IMR-90 (cell line): ENCODE measurements at regions not wholly inside any gene's neighbourhood (a gene's known extent, or its start where the extent isn't known, plus 50 kb on each side); places are given as distances from the start of the nearest gene placed in this dataset.

Source experiments
- ATAC-seq: fragments of 200-7000 bp; cut with Tn5 transposase; 2 replicates; pipeline ENCODE4 v1.9.1; 2020; ENCODE audit warnings: low read depth, mild to moderate bottlenecking, moderate library complexity
- BruUV-seq: library from RNA; stranded (reverse); fragments of 400-500 nt; replicated peaks from 2 replicates; lab custom pipeline; 2021; lab: Mats Ljungman, UMichigan
- CTCF ChIA-PET: fragments of 300-600 bp; formaldehyde crosslinking; extraction: SDS; loops from one replicate; lab custom pipeline; 2021; ENCODE audit warnings: antibody characterized with exemption; lab: Yijun Ruan, JAX
- POLR2A ChIA-PET: fragments of 300-600 bp; sonication (Branson Sonifier 250); formaldehyde crosslinking; loops from one replicate; lab custom pipeline; 2022; ENCODE audit warnings: antibody characterized with exemption; ENCODE audit not compliant: unreplicated experiment; lab: Charles Lee
- DNase-seq: peaks from one replicate; pipeline ENCODE4 v3.0.0; 2013
- H2AFZ ChIP-seq: replicated peaks from 2 replicates; pipeline ENCODE3; 2013; ENCODE audit warnings: low read length, mild to moderate bottlenecking; ENCODE audit not compliant: poor library complexity
- H2AK5ac ChIP-seq: 2 replicates; pipeline ENCODE4 v1.6.1; 2013; ENCODE audit warnings: low read depth, low read length, inconsistent platforms
- H2AK9ac ChIP-seq: replicated peaks from 2 replicates; pipeline ENCODE3; 2013; ENCODE audit warnings: mild to moderate bottlenecking, low read depth, low read length, moderate library complexity; ENCODE audit not compliant: poor library complexity
- H2BK120ac ChIP-seq: 2 replicates; pipeline ENCODE4 v1.6.1; 2013; ENCODE audit warnings: low read depth, low read length, inconsistent platforms
- H2BK15ac ChIP-seq: 3 replicates; pipeline ENCODE4 v1.6.1; 2013; ENCODE audit warnings: low read depth, low read length, inconsistent platforms
- H2BK20ac ChIP-seq: 2 replicates; pipeline ENCODE4 v1.6.1; 2013; ENCODE audit warnings: low read depth, mild to moderate bottlenecking, inconsistent platforms, low read length, moderate library complexity
- H2BK5ac ChIP-seq: 2 replicates; pipeline ENCODE4 v1.6.1; 2013; ENCODE audit warnings: mild to moderate bottlenecking, low read depth, low read length, inconsistent platforms; ENCODE audit not compliant: poor library complexity, severe bottlenecking
- H3K14ac ChIP-seq: replicated peaks from 2 replicates; pipeline ENCODE4 v1.6.1; 2013; ENCODE audit warnings: low read depth, low read length, inconsistent platforms
- H3K18ac ChIP-seq: 2 replicates; pipeline ENCODE4 v1.6.1; 2013; ENCODE audit warnings: low read depth, low read length, control low read depth
- H3K23ac ChIP-seq: 2 replicates; pipeline ENCODE4 v1.6.1; 2013; ENCODE audit warnings: low read depth, low read length, inconsistent platforms
- H3K27ac ChIP-seq: 2 replicates; pipeline ENCODE4 v1.5.1; 2013; ENCODE audit warnings: mild to moderate bottlenecking, control low read depth, low read length; ENCODE audit not compliant: insufficient read depth
- H3K27me3 ChIP-seq: 2 replicates; pipeline ENCODE4 v1.6.1; 2013; ENCODE audit warnings: low read length; ENCODE audit not compliant: control insufficient read depth, insufficient read depth
- H3K36me3 ChIP-seq: 2 replicates; pipeline ENCODE4 v1.6.1; 2013; ENCODE audit warnings: low read length, mixed read lengths; ENCODE audit not compliant: control insufficient read depth, insufficient read depth
- H3K4ac ChIP-seq: 2 replicates; pipeline ENCODE4 v1.6.1; 2013; ENCODE audit warnings: low read depth, low read length, inconsistent platforms
- H3K4me1 ChIP-seq: 2 replicates; pipeline ENCODE4 v1.6.1; 2013; ENCODE audit warnings: low read length, mixed read lengths; ENCODE audit not compliant: control insufficient read depth, insufficient read depth
- H3K4me2 ChIP-seq: 2 replicates; pipeline ENCODE4 v1.6.1; 2013; ENCODE audit warnings: low read depth, mild to moderate bottlenecking, control low read depth, low read length, moderate library complexity
- H3K4me3 ChIP-seq: 2 replicates; pipeline ENCODE4 v1.5.1; 2013; ENCODE audit warnings: low read depth, mild to moderate bottlenecking, control low read depth, low read length, moderate library complexity; ENCODE audit not compliant: insufficient read depth
- H3K56ac ChIP-seq: 2 replicates; pipeline ENCODE4 v1.6.1; 2013; ENCODE audit warnings: low read length, inconsistent platforms; ENCODE audit not compliant: insufficient read depth; ENCODE audit errors: extremely low read depth
- H3K79me1 ChIP-seq, 2 experiments: 2 replicates each; pipeline ENCODE4 v1.6.1; 2013; ENCODE audit warnings: low read length in 2 of 2, inconsistent platforms in 1 of 2, low read depth in 1 of 2
- H3K9ac ChIP-seq: 2 replicates; pipeline ENCODE4 v1.6.1; 2013; ENCODE audit warnings: low read depth, low read length, control low read depth
- H3K9me1 ChIP-seq: 2 replicates; pipeline ENCODE4 v1.6.1; 2013; ENCODE audit warnings: low read length, inconsistent platforms; ENCODE audit not compliant: insufficient read depth
- H3K9me3 ChIP-seq: 2 replicates; pipeline ENCODE4 v1.6.1; 2013; ENCODE audit warnings: low read length; ENCODE audit not compliant: control insufficient read depth, insufficient read depth
- H4K20me1 ChIP-seq: 2 replicates; pipeline ENCODE4 v1.6.1; 2013; ENCODE audit warnings: low read length, inconsistent platforms; ENCODE audit not compliant: insufficient read depth
- H4K5ac ChIP-seq: 2 replicates; pipeline ENCODE4 v1.6.1; 2013; ENCODE audit warnings: mild to moderate bottlenecking, low read depth, low read length, control low read depth
- H4K8ac ChIP-seq, 2 experiments: 2 replicates each; pipeline ENCODE4 v1.6.1; 2013; ENCODE audit warnings: low read depth in 2 of 2, low read length in 2 of 2, control low read depth in 1 of 2, inconsistent platforms in 1 of 2
- H4K91ac ChIP-seq: 2 replicates; pipeline ENCODE4 v1.6.1; 2013; ENCODE audit warnings: low read depth, low read length, inconsistent platforms; ENCODE audit not compliant: insufficient read depth
- BHLHE40 ChIP-seq: fragments of 150-350 bp; IDR thresholded peaks from 2 replicates; pipeline ENCODE4 v1.6.1; 2016; ENCODE audit warnings: mild to moderate bottlenecking, low read depth, low read length
- CHD1 ChIP-seq: IDR thresholded peaks from 2 replicates; pipeline ENCODE4 v1.6.1; 2012; ENCODE audit warnings: low read depth, low read length, improper control_type of control experiment
- CTCF ChIP-seq: conservative IDR thresholded peaks from 2 replicates; pipeline ENCODE4 v1.5.1; 2012; ENCODE audit warnings: mild to moderate bottlenecking, low read depth, low read length, improper control_type of control experiment
- POLR2A ChIP-seq: IDR thresholded peaks from 2 replicates; pipeline ENCODE4 v1.6.1; 2012; ENCODE audit warnings: mild to moderate bottlenecking, low read depth, low read length
- RFX5 ChIP-seq: IDR thresholded peaks from 2 replicates; pipeline ENCODE4 v1.8.0; 2012; ENCODE audit warnings: low read depth, mild to moderate bottlenecking, low read length, moderate library complexity
- WGBS, 2 experiments: methylation state at CpG; one replicate each; pipeline versions ENCODE4 v1.1.5 to v1.1.7; 2013; ENCODE audit warnings: missing lambda C conversion rate in 2 of 2; ENCODE audit not compliant: insufficient read length in 1 of 2; ENCODE audit errors: extremely low coverage in 2 of 2; 5-methylcytosine and 5-hydroxymethylcytosine counted together
- dilution Hi-C: fragments of 300-500 bp; cut with HindIII; formaldehyde crosslinking; loops from one replicate; pipeline ENCODE4 v1.14.3; 2018; ENCODE audit warnings: low sequenced_read_pairs; ENCODE audit not compliant: unreplicated experiment
- in situ Hi-C: fragments of 300-500 bp; cut with MboI; formaldehyde crosslinking; loops from 3 replicates; pipeline ENCODE4 v1.14.3; 2019; ENCODE audit warnings: low sequenced_read_pairs, inconsistent platforms, mixed read lengths
- intact Hi-C: fragments of 100-400 bp; cut with micrococcal nuclease; formaldehyde crosslinking; loops from 2 replicates; pipeline ENCODE4 v1.10.0; 2022
- TF ChIP-seq, protein P1 (sequence below): fragments of 150-350 bp; IDR thresholded peaks from 2 replicates; pipeline ENCODE4 v1.6.1; 2016; ENCODE audit warnings: low read depth, mild to moderate bottlenecking, low read length, moderate library complexity, borderline replicate concordance
- TF ChIP-seq, protein P2 (sequence below): fragments of 150-350 bp; IDR thresholded peaks from 2 replicates; pipeline ENCODE4 v1.6.1; 2017; ENCODE audit warnings: mild to moderate bottlenecking, antibody characterized with exemption, low read length, low read depth

- Histone ChIP-seq H2BK20ac (no peak overlapping the region), H3K4me1 (peaks cover 3% of the 10 kb centered on the region; the same call in 1 of the 2 replicates), H3K4me3 (no peak overlapping the region), H3K79me1 (no peaks in the 10 kb centered on the region), H3K27me3 (no peaks in the 10 kb centered on the region), H3K23ac (no peak overlapping the region), H3K14ac (no peak overlapping the region), H3K9ac (no peak overlapping the region), H3K4ac (no peak overlapping the region), H3K9me3 (no peaks in the 10 kb centered on the region), H2AFZ (no peak overlapping the region), H2BK15ac (no peak overlapping the region), H3K56ac (no peak overlapping the region), H3K18ac (no peak overlapping the region), H3K9me1 (no peaks in the 10 kb centered on the region), H4K8ac (no peak overlapping the region), H4K91ac (no peak overlapping the region), H3K36me3 (no peaks in the 10 kb centered on the region), H4K5ac (no peak overlapping the region), H2AK5ac (no peak overlapping the region), H2AK9ac (no peak overlapping the region), H3K4me2 (no peak overlapping the region), H2BK120ac (no peak overlapping the region), H3K27ac (no peak overlapping the region), H2BK5ac (no peak overlapping the region), H4K20me1 (no peaks in the 10 kb centered on the region)
- dilution Hi-C loops, result no loop called here
- DNase-seq (no peak), ATAC-seq (no peak)
- ChIA-PET CTCF (no interaction called here), POLR2A (no interaction called here)
- in situ Hi-C loops, result no loop called here
- no TSS peak for BruUV-seq
- no CpG with 5 or more reads among the region's 1 CpG for WGBS, 2 experiments
- TF ChIP-seq POLR2A (no peak), RFX5 (no peak), CTCF (no peak), CHD1 (no peak), BHLHE40 (no peak)
- TF ChIP-seq, protein P1, sequence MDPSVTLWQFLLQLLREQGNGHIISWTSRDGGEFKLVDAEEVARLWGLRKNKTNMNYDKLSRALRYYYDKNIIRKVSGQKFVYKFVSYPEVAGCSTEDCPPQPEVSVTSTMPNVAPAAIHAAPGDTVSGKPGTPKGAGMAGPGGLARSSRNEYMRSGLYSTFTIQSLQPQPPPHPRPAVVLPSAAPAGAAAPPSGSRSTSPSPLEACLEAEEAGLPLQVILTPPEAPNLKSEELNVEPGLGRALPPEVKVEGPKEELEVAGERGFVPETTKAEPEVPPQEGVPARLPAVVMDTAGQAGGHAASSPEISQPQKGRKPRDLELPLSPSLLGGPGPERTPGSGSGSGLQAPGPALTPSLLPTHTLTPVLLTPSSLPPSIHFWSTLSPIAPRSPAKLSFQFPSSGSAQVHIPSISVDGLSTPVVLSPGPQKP, result no peak
- TF ChIP-seq, protein P2, sequence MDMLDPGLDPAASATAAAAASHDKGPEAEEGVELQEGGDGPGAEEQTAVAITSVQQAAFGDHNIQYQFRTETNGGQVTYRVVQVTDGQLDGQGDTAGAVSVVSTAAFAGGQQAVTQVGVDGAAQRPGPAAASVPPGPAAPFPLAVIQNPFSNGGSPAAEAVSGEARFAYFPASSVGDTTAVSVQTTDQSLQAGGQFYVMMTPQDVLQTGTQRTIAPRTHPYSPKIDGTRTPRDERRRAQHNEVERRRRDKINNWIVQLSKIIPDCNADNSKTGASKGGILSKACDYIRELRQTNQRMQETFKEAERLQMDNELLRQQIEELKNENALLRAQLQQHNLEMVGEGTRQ, result no peak
- intact Hi-C loops, result no loop called here
These were observed 821.4 kb downstream of the RNF144A start for GRCh38 chr2:7738596-7738995.
